NCI-H526 treated with DMSO at 0.1 percent for 48 hours (cell line): ENCODE measurements at regions not wholly inside any gene's neighbourhood (a gene's known extent, or its start where the extent isn't known, plus 50 kb on each side); places are given as distances from the start of the nearest gene placed in this dataset.
"Not testable (repeated sequence)": the region's sequence is repeated elsewhere in the genome, so short reads cannot be mapped to it uniquely, and the experiment has no call there.

Experiments
- DNase-seq: peaks from one replicate; lab custom pipeline; 2025; lab: John Stamatoyannopoulos, UW

- no peak for DNase-seq
Observed at GRCh38 chr19:13652810-13653590, 111.3 kb upstream of the MRI1 start.

- no peak for DNase-seq
Observed at GRCh38 chr19:13646758-13647157, 117.6 kb upstream of the MRI1 start.

GRCh38 chr19:13644645-13645044 lies 119.7 kb upstream of the MRI1 start:
- no peak for DNase-seq

- no peak for DNase-seq
Observed at GRCh38 chr19:13640611-13641010, 123.7 kb upstream of the MRI1 start.

- DNase-seq, result no peak
Observed at GRCh38 chr19:13639342-13639929, 124.9 kb upstream of the MRI1 start.

GRCh38 chr19:13637664-13638063 lies 126.7 kb upstream of the MRI1 start:
- DNase-seq, result no peak

- DNase-seq, result no peak
Observed at GRCh38 chr19:13634658-13635057, 128.4 kb upstream of the CACNA1A start.

GRCh38 chr19:13633522-13633922 lies 127.2 kb upstream of the CACNA1A start:
- DNase-seq, result no peak

- peak; percentile 49 for DNase-seq
Observed at GRCh38 chr19:13633109-13633508, 126.8 kb upstream of the CACNA1A start.

- DNase-seq, result not testable (repeated sequence)
Observed at GRCh38 chr19:13632164-13632563, 125.9 kb upstream of the CACNA1A start.

- DNase-seq, result no peak
Observed at GRCh38 chr19:13629687-13630357, 123.5 kb upstream of the CACNA1A start.

- DNase-seq, result no peak
Observed at GRCh38 chr19:13627531-13627930, 121.3 kb upstream of the CACNA1A start.

GRCh38 chr19:13623716-13624710 lies 117.7 kb upstream of the CACNA1A start:
- no peak for DNase-seq

GRCh38 chr19:13622766-13623715 lies 116.8 kb upstream of the CACNA1A start:
- no peak for DNase-seq

- DNase-seq, result no peak
Observed at GRCh38 chr19:13621413-13621812, 115.1 kb upstream of the CACNA1A start.

GRCh38 chr19:13619203-13619632 lies 112.9 kb upstream of the CACNA1A start:
- DNase-seq, result no peak

- no peak for DNase-seq
Observed at GRCh38 chr19:13615890-13616289, 109.6 kb upstream of the CACNA1A start.

- DNase-seq, result no peak
Observed at GRCh38 chr19:13613447-13613846, 107.2 kb upstream of the CACNA1A start.

- DNase-seq, result no peak
Observed at GRCh38 chr19:13611596-13611995, 105.3 kb upstream of the CACNA1A start.

GRCh38 chr19:13610039-13610691 lies 103.9 kb upstream of the CACNA1A start:
- peak; percentile 8 for DNase-seq
